ENCODE measurements at regions not wholly inside any gene's neighbourhood (a gene's known extent, or its start where the extent isn't known, plus 50 kb on each side); places are given as distances from the start of the nearest gene placed in this dataset.

DNA sequence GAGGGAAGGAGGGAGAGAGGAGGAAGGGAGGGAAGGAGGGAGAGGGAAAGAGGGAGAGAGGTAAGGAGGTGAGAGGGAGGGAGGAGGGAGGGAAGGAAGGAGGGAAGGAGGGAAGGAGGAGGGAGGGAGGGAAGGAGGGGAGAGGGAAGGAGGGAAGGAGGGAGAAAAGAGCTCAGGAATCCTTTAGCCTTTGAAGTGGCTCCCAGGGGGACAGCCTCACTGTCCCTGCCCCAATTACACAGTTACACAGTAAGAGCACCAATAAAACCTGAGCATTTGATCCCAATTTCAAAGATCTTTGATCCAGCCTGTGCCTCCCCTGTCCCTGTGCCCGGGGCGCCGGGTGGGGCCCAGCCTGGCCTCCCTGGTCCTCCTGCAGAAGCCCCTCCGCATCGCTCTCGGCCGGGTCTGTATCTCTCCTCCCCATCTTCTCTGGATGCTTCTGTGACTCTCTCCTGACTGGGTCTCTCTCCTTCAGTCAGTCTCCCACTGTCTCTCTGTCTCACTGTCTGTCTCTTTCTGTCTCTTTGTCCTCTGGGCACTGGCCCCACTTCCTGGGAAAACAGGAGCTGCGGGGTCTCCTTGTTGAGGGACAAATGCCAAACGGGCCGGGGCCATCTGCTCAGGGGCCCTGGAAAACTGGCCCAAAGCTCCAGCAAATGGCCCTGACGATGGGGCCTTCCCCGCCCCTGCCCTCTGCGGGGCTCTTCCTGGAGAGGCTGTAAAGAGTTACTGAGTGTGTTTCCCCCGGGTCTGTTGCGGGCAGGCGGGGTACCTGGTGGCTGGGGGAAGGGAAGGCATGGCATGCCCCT, 54.2 kb upstream of the EGFL7 start:
- intact Hi-C loops (cut with DNase I): no loop called here
- TF ChIP-seq, protein P1, sequence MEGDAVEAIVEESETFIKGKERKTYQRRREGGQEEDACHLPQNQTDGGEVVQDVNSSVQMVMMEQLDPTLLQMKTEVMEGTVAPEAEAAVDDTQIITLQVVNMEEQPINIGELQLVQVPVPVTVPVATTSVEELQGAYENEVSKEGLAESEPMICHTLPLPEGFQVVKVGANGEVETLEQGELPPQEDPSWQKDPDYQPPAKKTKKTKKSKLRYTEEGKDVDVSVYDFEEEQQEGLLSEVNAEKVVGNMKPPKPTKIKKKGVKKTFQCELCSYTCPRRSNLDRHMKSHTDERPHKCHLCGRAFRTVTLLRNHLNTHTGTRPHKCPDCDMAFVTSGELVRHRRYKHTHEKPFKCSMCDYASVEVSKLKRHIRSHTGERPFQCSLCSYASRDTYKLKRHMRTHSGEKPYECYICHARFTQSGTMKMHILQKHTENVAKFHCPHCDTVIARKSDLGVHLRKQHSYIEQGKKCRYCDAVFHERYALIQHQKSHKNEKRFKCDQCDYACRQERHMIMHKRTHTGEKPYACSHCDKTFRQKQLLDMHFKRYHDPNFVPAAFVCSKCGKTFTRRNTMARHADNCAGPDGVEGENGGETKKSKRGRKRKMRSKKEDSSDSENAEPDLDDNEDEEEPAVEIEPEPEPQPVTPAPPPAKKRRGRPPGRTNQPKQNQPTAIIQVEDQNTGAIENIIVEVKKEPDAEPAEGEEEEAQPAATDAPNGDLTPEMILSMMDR (IDR thresholded peaks at IDR 0.05): no peak
- Histone ChIP-seq H3K27ac (no peak overlapping the region), H3K27me3 (no peaks in the 10 kb centered on the region), H3K4me3 (no peak overlapping the region), H3K4me1 (peaks cover 23% of the 10 kb centered on the region), H3K9me3 (no peaks in the 10 kb centered on the region), H3K36me3 (no peaks in the 10 kb centered on the region), H3K9ac (ENCODE audit: low read depth in 2 of 2, low read length in 2 of 2) (peak overlapping the region in 1 of 2 donors; percentile 4)
- no peak for DNase-seq

DNA sequence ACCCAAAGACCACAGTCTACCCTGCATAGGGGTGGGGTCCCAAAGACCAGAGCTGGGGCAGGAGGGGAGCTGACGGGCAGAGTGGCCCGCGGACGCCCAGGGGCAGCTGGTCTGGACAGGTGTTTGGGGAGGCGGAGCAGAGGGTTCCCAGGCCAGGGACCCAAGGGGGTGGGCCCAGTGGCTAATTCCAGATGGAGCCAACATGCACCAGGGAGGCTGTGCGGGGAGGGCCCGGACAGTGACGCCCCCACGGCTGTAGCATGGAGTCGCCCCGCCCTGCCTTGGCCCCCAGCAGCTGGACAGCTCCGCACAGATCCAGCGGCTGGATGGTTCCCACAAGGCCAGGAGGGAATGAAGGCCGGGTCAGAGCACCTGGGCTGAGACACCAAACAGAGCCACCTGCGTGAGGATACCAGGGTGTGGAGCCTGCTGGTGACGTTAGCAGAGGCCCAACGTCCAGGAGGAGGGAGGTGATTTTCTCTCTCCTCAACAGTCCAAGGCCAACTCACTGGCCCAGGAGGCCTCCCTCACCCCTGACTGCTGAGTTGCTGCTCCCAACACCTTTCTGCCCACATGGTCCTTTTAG, 55.3 kb upstream of the EGFL7 start:
- H3K9me3 ChIP-seq: no peaks in the 10 kb centered on the region
- no peaks in the 10 kb centered on the region for H3K27me3 ChIP-seq
- TF ChIP-seq, protein P1 (IDR thresholded peaks at IDR 0.05): no peak
- no peak overlapping the region for H3K4me3 ChIP-seq
- intact Hi-C loops (cut with DNase I): no loop called here
- no peak overlapping the region for H3K27ac ChIP-seq
- DNase-seq: peak; percentile 63
- H3K36me3 ChIP-seq: no peaks in the 10 kb centered on the region
- H3K9ac ChIP-seq (ENCODE audit: low read depth in 2 of 2, low read length in 2 of 2): peak overlapping the region in 1 of 2 donors; percentile 39
- peaks cover 35% of the 10 kb centered on the region for H3K4me1 ChIP-seq

DNA sequence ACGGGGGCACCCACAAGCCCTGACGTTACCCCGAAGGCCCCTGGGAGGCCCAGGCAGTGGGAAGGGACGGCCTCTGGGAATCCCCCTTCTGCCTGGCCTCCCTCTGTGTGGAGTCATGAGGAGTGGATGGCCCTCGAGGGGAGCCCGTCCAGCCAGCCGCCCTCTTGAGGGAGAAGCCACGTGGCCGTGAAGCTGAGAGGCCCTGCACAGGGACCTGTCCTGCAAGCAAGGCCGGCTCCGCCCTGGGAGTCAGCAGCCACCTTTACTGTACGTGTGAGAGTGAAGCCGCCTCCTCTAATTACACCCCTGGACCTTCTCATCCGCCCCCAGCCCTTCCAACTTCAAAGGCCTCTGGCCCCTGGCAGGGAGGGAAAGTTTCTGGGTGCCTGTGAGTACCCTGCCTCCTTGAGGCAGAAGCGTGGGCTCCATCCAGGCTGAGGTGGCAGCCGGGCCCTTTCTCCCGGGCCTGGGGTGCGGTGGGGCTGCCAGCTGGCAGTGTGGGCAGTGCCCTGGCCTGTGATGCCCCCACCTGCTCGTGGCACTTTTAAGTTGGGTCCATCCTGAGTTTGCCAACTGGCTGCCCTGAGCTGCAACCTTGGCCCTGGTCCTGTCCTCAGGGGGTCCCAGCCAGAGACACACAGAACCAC, 55.9 kb upstream of the EGFL7 start:
- Histone ChIP-seq H3K4me3 (no peak overlapping the region), H3K27me3 (no peaks in the 10 kb centered on the region), H3K27ac (no peak overlapping the region), H3K36me3 (no peaks in the 10 kb centered on the region), H3K9me3 (no peaks in the 10 kb centered on the region), H3K4me1 (peaks cover 36% of the 10 kb centered on the region), H3K9ac (ENCODE audit: low read depth in 2 of 2, low read length in 2 of 2) (peak overlapping the region; percentile 50 to 58)
- peak; percentile 78 for DNase-seq
- TF ChIP-seq, protein P1 (IDR thresholded peaks at IDR 0.05): no peak
- intact Hi-C loops (cut with DNase I): no loop called here

DNA sequence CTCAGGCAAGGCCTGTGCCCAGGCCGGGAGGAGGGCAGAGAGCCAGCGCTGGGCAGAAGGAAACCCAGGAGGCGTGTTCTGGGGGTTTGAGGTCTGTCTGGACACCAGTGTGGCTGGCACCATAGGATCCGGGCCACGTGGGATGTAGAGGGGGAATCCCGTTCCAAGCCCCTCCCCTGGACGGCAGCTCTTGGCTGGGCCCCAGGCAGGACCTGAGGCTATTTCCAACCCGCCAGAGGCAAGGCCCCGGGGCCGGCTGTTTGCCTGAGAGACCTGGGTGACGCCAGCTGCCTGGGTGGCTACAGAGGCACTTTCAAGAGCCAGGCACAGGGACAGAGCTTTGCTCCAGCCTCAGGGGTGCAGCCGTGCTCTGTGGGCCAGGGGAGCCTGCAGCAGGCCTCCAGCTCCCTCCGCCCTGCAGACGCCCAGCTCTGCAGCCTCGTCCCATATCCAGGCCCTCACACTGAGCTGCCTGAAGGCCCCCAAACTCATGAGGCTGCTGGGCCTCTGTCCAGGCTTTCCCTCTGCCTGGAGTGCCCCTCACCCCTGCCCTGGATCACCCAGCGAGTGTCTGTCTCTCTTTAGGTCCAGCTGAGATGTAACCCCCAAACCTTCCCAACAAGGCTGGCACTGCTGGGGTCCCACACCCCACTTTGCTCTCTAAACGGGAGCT, 56.6 kb upstream of the EGFL7 start:
- H3K4me1 ChIP-seq: peaks cover 36% of the 10 kb centered on the region
- TF ChIP-seq, protein P1 (IDR thresholded peaks at IDR 0.05): no peak
- no peak overlapping the region for H3K27ac ChIP-seq
- no peaks in the 10 kb centered on the region for H3K36me3 ChIP-seq
- no peak for DNase-seq
- no peaks in the 10 kb centered on the region for H3K27me3 ChIP-seq
- intact Hi-C loops (cut with DNase I): no loop called here
- H3K4me3 ChIP-seq: no peak overlapping the region
- no peaks in the 10 kb centered on the region for H3K9me3 ChIP-seq
- peak overlapping the region; percentile 50 to 58 for H3K9ac ChIP-seq (ENCODE audit: low read depth in 2 of 2, low read length in 2 of 2)

DNA sequence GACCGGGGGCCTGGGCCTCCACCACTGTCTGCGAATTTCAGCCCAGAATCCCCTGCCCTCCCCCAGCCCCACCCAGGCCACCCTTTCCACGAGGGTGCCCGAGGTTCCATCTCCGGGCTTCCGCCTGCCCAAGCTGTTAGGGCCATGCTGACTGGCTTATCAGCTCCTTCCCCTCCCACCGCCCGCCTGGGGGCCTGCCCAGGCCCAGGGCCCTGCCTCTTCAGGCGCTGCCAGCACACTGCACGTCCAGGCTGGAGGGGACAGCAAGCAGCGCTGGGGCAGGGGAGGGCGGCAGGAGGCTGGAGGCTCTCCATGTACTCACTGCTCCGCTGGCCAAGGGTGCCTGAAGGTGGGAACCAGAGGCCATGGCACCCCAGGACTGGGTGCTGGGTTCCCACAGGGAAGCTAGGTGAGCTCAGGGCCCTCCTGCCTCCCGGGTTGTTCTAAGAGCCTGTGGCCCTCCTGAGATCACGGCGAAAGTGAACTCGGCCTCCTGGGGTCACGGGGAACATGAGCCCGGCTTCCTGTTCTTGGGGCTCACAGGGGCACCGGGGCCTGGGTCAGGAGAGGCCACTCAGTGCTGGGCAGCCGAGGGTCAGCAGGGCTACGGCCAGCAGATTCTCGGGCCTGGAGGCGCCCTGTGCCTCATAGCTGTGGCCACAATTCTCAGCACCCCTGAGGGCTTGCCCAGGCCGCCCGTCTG, 57.7 kb upstream of the EGFL7 start:
- TF ChIP-seq, protein P1 (IDR thresholded peaks at IDR 0.05): no peak
- H3K36me3 ChIP-seq: no peaks in the 10 kb centered on the region
- H3K4me3 ChIP-seq: no peak overlapping the region
- H3K9ac ChIP-seq (ENCODE audit: low read depth in 2 of 2, low read length in 2 of 2): peak overlapping the region; percentile 53 to 67
- H3K27ac ChIP-seq: peak overlapping the region; percentile 88
- H3K4me1 ChIP-seq: peaks cover 36% of the 10 kb centered on the region
- peak; percentile 86 for DNase-seq
- intact Hi-C loops (cut with DNase I): no loop called here
- no peaks in the 10 kb centered on the region for H3K9me3 ChIP-seq
- H3K27me3 ChIP-seq: no peaks in the 10 kb centered on the region
